T-cell (primary cell): ENCODE measurements at regions not wholly inside any gene's neighbourhood (a gene's known extent, or its start where the extent isn't known, plus 50 kb on each side); places are given as distances from the start of the nearest gene placed in this dataset.

Experiments
- ATAC-seq, 4 experiments: fragments of 200-7000 bp in 3 of 4; fragments of 150-1000 bp in 1 of 4; cut with Tn5 transposase; replicated peaks in 1 of 4; 1 replicate in 3 of 4; 2 replicates in 1 of 4; pipeline ENCODE4 v1.10.0; 2021; ENCODE audit warnings: moderate library complexity in 3 of 4, mild to moderate bottlenecking in 2 of 4, moderate number of reproducible peaks in 1 of 4
- CTCF ChIA-PET, 2 donors: fragments of 300-600 bp; sonication (Branson Sonifier 250); formaldehyde crosslinking; loops; one replicate each; lab custom pipeline; 2022; ENCODE audit warnings: antibody characterized with exemption in 2 of 2; lab: Charles Lee
- POLR2A ChIA-PET, 2 donors: fragments of 300-600 bp; sonication (Branson Sonifier 250); formaldehyde crosslinking; loops; one replicate each; lab custom pipeline; 2022; ENCODE audit warnings: antibody characterized with exemption in 2 of 2; lab: Charles Lee
- DNase-seq, 35 experiments: peaks; one replicate each; pipeline versions ENCODE4 v3.0.0 to v3.0.0-alpha.2; 2013 to 2023
- H3K27ac ChIP-seq: one replicate; pipeline ENCODE4 v1.5.1; 2013; ENCODE audit warnings: low read length
- H3K27me3 ChIP-seq, 2 experiments: replicated peaks in 1 of 2; 1 replicate in 1 of 2; 2 replicates in 1 of 2; pipeline versions ENCODE4 v1.6.1 to v1.7.0; 2013; ENCODE audit warnings: low read length in 1 of 2, mixed read lengths in 1 of 2; ENCODE audit not compliant: control insufficient read depth in 2 of 2, insufficient read depth in 2 of 2; ENCODE audit errors: extremely low read depth in 1 of 2
- H3K36me3 ChIP-seq, 2 donors: 1 replicate in 1 of 2; 2 replicates in 1 of 2; pipeline versions ENCODE4 v1.6.1 to v1.7.0; 2013; ENCODE audit warnings: low read length in 1 of 2; ENCODE audit not compliant: control insufficient read depth in 2 of 2, insufficient read depth in 1 of 2; ENCODE audit errors: extremely low read depth in 1 of 2
- H3K4me1 ChIP-seq, 2 experiments: 1 replicate in 1 of 2; 2 replicates in 1 of 2; pipeline versions ENCODE4 v1.6.1 to v1.7.0; 2013; ENCODE audit warnings: low read length in 2 of 2, mixed read lengths in 1 of 2; ENCODE audit not compliant: insufficient read depth in 2 of 2, control insufficient read depth in 1 of 2; ENCODE audit errors: extremely low read depth in 1 of 2
- H3K4me3 ChIP-seq, 2 donors: 1 replicate in 1 of 2; 2 replicates in 1 of 2; pipeline versions ENCODE4 v1.5.1 to v1.7.0; 2013; ENCODE audit warnings: mild to moderate bottlenecking in 2 of 2, low read length in 1 of 2, moderate library complexity in 1 of 2; ENCODE audit not compliant: control insufficient read depth in 1 of 2; ENCODE audit errors: extremely low read depth in 1 of 2
- H3K9me3 ChIP-seq: 2 replicates; pipeline ENCODE4 v1.7.0; 2013
- H3K27ac Mint-ChIP-seq, 2 donors: one replicate each; pipeline ENCODE4 v1.8.0; 2020 to 2021; ENCODE audit warnings: mild to moderate bottlenecking in 2 of 2, mixed read lengths in 2 of 2
- H3K27me3 Mint-ChIP-seq, 2 donors: one replicate each; pipeline ENCODE4 v1.8.0; 2021 to 2022; ENCODE audit warnings: mixed read lengths in 2 of 2
- H3K36me3 Mint-ChIP-seq: one replicate; pipeline ENCODE4 v1.8.0; 2021; ENCODE audit warnings: mixed read lengths
- H3K4me1 Mint-ChIP-seq, 3 donors: one replicate each; pipeline ENCODE4 v1.8.0; 2020 to 2022; ENCODE audit warnings: mixed read lengths in 3 of 3, mild to moderate bottlenecking in 1 of 3
- H3K4me3 Mint-ChIP-seq, 3 donors: one replicate each; pipeline ENCODE4 v1.8.0; 2020 to 2022; ENCODE audit warnings: mild to moderate bottlenecking in 3 of 3, mixed read lengths in 3 of 3, moderate library complexity in 3 of 3
- H3K9me3 Mint-ChIP-seq, 3 donors: one replicate each; pipeline ENCODE4 v1.8.0; 2020 to 2022; ENCODE audit warnings: mixed read lengths in 3 of 3
- WGBS: methylation state at CpG from one replicate; pipeline ENCODE4 v1.1.5; 2013; ENCODE audit warnings: missing lambda C conversion rate; ENCODE audit not compliant: insufficient coverage; 5-methylcytosine and 5-hydroxymethylcytosine counted together

DNA sequence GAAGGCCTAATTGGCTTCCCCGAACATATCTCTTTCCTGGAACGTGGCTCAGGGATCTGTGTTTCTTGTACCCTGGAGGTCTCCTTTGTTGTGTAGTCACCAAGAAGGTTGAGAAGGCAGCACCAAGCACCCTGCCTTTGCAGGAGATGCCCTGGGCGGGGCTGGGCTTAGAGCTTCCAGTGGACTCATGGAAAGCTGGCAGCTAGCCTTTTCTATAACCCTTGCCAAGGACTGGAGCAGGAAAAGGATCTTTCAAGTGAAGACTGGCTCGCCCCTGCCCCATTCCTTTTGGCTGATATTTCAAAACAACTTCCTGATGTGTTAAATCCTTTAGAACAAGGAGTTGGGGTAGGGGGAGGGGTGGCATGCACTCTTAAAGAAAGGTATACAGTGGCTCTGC, 58.9 kb upstream of the EPHA6 start:
- no peaks in the 10 kb centered on the region for H3K4me1 ChIP-seq
- H3K4me1 Mint-ChIP-seq, result no peaks in the 10 kb centered on the region
- no peak overlapping the region for H3K27ac Mint-ChIP-seq
- H3K27me3 Mint-ChIP-seq, result no peaks in the 10 kb centered on the region
- H3K4me3 ChIP-seq, result no peak overlapping the region
- 64% methylated on average over 3 of the region's 4 CpGs for WGBS
- POLR2A ChIA-PET, result no interaction called here
- H3K4me3 Mint-ChIP-seq, result no peak overlapping the region
- H3K36me3 ChIP-seq, result no peaks in the 10 kb centered on the region
- no peaks in the 10 kb centered on the region for H3K27me3 ChIP-seq
- CTCF ChIA-PET, result no interaction called here
- H3K9me3 ChIP-seq, result no peaks in the 10 kb centered on the region
- H3K9me3 Mint-ChIP-seq, result peaks cover 3 to 13% (median 6%) of the 10 kb centered on the region in 3 donors
- H3K36me3 Mint-ChIP-seq, result no peaks in the 10 kb centered on the region
- no peak overlapping the region for H3K27ac ChIP-seq
- no peak for ATAC-seq
- no peak for DNase-seq

- no peak overlapping the region for H3K4me3 ChIP-seq
- ChIA-PET POLR2A (interaction anchor here in 1 of 2 donors (0.5 kb wide), 1 partner anchor 830 kb away, joined by 6 read pairs; no protein-coding TSS in a partner anchor), CTCF (no interaction called here)
- H3K27me3 Mint-ChIP-seq, result no peaks in the 10 kb centered on the region
- no peak for DNase-seq
- H3K4me3 Mint-ChIP-seq, result no peak overlapping the region
- no peak for ATAC-seq
- WGBS, result no CpG with 5 or more reads among the region's 1 CpG
- no peaks in the 10 kb centered on the region for H3K27me3 ChIP-seq
- no peak overlapping the region for H3K27ac Mint-ChIP-seq
- H3K4me1 Mint-ChIP-seq, result no peaks in the 10 kb centered on the region
- no peaks in the 10 kb centered on the region for H3K4me1 ChIP-seq
- H3K9me3 Mint-ChIP-seq, result peaks cover 3 to 13% (median 6%) of the 10 kb centered on the region in 3 donors
- no peaks in the 10 kb centered on the region for H3K36me3 Mint-ChIP-seq
- no peaks in the 10 kb centered on the region for H3K9me3 ChIP-seq
- no peaks in the 10 kb centered on the region for H3K36me3 ChIP-seq
- no peak overlapping the region for H3K27ac ChIP-seq
Measured at GRCh38 chr3:96756516-96756915, 57.9 kb upstream of the EPHA6 start.

GRCh38 chr3:96760956-96761355, 53.4 kb upstream of the EPHA6 start:
- Mint-ChIP-seq H3K4me1 (no peaks in the 10 kb centered on the region), H3K27me3 (no peaks in the 10 kb centered on the region), H3K4me3 (no peak overlapping the region), H3K9me3 (peaks cover 7 to 10% (median 7%) of the 10 kb centered on the region in 3 donors), H3K36me3 (no peaks in the 10 kb centered on the region), H3K27ac (no peak overlapping the region)
- no peak for ATAC-seq
- 81% methylated on average over 2 of the region's 4 CpGs for WGBS
- no peak for DNase-seq
- Histone ChIP-seq H3K27me3 (peaks cover 0 to 4% of the 10 kb centered on the region in 2 experiments), H3K4me3 (no peak overlapping the region), H3K9me3 (no peaks in the 10 kb centered on the region), H3K36me3 (no peaks in the 10 kb centered on the region), H3K4me1 (no peaks in the 10 kb centered on the region), H3K27ac (no peak overlapping the region)
- POLR2A ChIA-PET, result no interaction called here
- CTCF ChIA-PET, result interaction anchor here in 1 of 2 donors (0.6 kb wide), 1 partner anchor 196 kb away, joined by 6 read pairs; no protein-coding TSS in a partner anchor
